Stimulated activated CD4-positive, alpha-beta T cell treated with anti-CD3 and anti-CD28 coated beads, TNF-alpha, amount 100 ng/mL, for 48 hours (primary cell): ENCODE measurements at regions not wholly inside any gene's neighbourhood (a gene's known extent, or its start where the extent isn't known, plus 50 kb on each side); places are given as distances from the start of the nearest gene placed in this dataset.
"Not testable (repeated sequence)": the region's sequence is repeated elsewhere in the genome, so short reads cannot be mapped to it uniquely, and the experiment has no call there.

Experiments
- DNase-seq, 3 donors: peaks; one replicate each; pipeline ENCODE4 v3.0.0-alpha.2; 2020; ENCODE audit warnings: low read depth in 3 of 3

- DNase-seq, result no peak
Observed at GRCh38 chr1:79976287-79976686, 969.8 kb upstream of the ADGRL4 start.

GRCh38 chr1:79974659-79975058 lies 968.1 kb upstream of the ADGRL4 start:
- no peak for DNase-seq

- no peak for DNase-seq
Observed at GRCh38 chr1:79969886-79970285, 963.4 kb upstream of the ADGRL4 start.

GRCh38 chr1:79966438-79966837 lies 959.9 kb upstream of the ADGRL4 start:
- no peak for DNase-seq

GRCh38 chr1:79959635-79960034 lies 953.1 kb upstream of the ADGRL4 start:
- no peak for DNase-seq

- DNase-seq, result no peak
Observed at GRCh38 chr1:79955966-79956365, 949.4 kb upstream of the ADGRL4 start.

GRCh38 chr1:79950511-79950910 lies 944.0 kb upstream of the ADGRL4 start:
- no peak for DNase-seq

- no peak for DNase-seq
Observed at GRCh38 chr1:79945391-79945790, 938.9 kb upstream of the ADGRL4 start.

GRCh38 chr1:79929356-79929755 lies 922.8 kb upstream of the ADGRL4 start:
- no peak for DNase-seq

GRCh38 chr1:79928901-79929300 lies 922.4 kb upstream of the ADGRL4 start:
- DNase-seq, result no peak

GRCh38 chr1:79920960-79921669 lies 914.6 kb upstream of the ADGRL4 start:
- no peak for DNase-seq

GRCh38 chr1:79914896-79915295 lies 908.4 kb upstream of the ADGRL4 start:
- DNase-seq, result no peak

- no peak for DNase-seq
Observed at GRCh38 chr1:79912813-79913212, 906.3 kb upstream of the ADGRL4 start.

- DNase-seq, result no peak
Observed at GRCh38 chr1:79903321-79903720, 896.8 kb upstream of the ADGRL4 start.

- no peak for DNase-seq
Observed at GRCh38 chr1:79902418-79902817, 895.9 kb upstream of the ADGRL4 start.

GRCh38 chr1:79899914-79900313 lies 893.4 kb upstream of the ADGRL4 start:
- DNase-seq, result no peak

GRCh38 chr1:79896140-79896539 lies 889.6 kb upstream of the ADGRL4 start:
- no peak for DNase-seq

GRCh38 chr1:79895573-79895972 lies 889.0 kb upstream of the ADGRL4 start:
- DNase-seq, result no peak

- not testable (repeated sequence) for DNase-seq
Observed at GRCh38 chr1:79894129-79894528, 887.6 kb upstream of the ADGRL4 start.

GRCh38 chr1:79887059-79887458 lies 880.5 kb upstream of the ADGRL4 start:
- DNase-seq, result no peak

GRCh38 chr1:79885101-79885500 lies 878.6 kb upstream of the ADGRL4 start:
- DNase-seq, result no peak

- no peak for DNase-seq
Observed at GRCh38 chr1:79877086-79877485, 870.6 kb upstream of the ADGRL4 start.

- no peak for DNase-seq
Observed at GRCh38 chr1:79875187-79875586, 868.7 kb upstream of the ADGRL4 start.

GRCh38 chr1:79874289-79874688 lies 867.8 kb upstream of the ADGRL4 start:
- no peak for DNase-seq
